NCI-H526 (cell line): ENCODE measurements at regions not wholly inside any gene's neighbourhood (a gene's known extent, or its start where the extent isn't known, plus 50 kb on each side); places are given as distances from the start of the nearest gene placed in this dataset.

Experiments used
- DNase-seq, 2 experiments: peaks; one replicate each; lab custom pipeline; 2025; lab: John Stamatoyannopoulos, UW

GRCh38 chr2:237150186-237150585 lies 64.5 kb downstream of the COPS8 start:
- DNase-seq, result no peak

- DNase-seq, result no peak
These were observed 65.2 kb downstream of the COPS8 start for GRCh38 chr2:237150831-237151375.

DNA sequence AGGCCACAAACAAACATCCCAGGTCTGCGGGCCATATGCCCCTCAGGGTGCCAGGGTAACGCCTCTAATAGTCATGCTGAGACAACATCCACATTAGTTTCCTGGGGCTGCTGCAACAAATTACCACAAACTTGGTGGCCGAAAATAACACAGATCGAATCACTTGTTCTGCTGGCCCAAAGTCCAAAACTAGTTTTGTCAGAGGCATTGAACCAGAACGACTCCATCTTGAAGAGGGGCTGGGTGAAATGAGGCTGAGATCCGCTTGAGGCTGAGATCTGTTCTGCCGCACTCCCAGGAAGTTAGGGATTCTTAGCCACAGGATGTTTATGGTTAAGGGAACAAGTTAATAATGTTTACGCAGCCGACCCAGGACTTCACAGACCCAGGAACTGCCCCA lies 66.7 kb downstream of the COPS8 start:
- DNase-seq, result no peak

DNA sequence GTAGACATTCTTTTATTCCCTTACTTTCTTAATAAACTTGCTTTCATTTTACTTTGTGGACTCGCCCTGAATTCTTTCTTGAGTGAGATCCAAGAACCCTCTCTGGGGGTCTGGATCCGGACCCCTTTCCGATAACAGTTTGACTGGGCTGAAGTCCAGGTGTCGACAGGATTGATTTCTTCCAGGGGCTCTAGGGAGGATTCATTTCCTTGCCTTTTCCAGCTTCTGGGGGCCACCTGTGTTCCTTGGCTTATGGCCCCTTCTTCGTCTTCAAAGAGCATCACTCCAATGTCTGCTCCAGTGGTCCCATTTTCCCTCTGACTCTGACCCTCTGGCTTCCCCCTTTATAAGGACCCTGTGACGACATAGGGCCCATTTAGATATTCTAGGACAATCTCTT lies 67.5 kb downstream of the COPS8 start:
- DNase-seq, result no peak

DNA sequence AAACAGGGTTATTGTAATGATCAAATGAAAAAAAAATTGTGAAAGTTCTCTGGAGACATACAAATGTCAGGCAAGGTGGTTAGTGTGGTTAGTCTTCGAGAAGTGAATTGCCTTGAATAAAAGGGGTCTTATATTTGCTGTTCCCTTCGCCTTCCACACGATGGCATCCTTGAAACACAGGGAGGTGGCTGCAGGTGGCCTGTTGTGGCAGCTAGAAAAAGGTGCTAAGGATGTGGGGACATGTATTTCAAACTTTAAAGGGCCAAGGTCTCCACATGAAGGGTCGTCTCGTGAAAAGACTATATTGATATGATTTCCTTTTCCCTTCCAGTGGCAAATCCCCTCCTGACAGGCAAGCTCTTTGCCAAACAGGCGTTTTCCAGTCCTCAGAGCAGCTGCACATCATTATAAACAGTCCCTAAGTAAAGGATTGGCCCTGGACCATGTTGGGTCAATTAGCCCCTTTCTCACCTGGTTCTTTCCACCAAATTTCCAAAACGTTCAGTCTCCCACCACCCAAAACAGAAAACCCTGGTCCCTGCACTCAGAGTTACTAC lies 68.5 kb downstream of the COPS8 start:
- peak; percentile 19 to 71 for DNase-seq

- no peak for DNase-seq
These were observed 69.5 kb downstream of the COPS8 start for GRCh38 chr2:237154884-237155851.

- peak in 1 of 2 experiments; percentile 43 for DNase-seq
These were observed 70.6 kb downstream of the COPS8 start for GRCh38 chr2:237156031-237156856.

DNA sequence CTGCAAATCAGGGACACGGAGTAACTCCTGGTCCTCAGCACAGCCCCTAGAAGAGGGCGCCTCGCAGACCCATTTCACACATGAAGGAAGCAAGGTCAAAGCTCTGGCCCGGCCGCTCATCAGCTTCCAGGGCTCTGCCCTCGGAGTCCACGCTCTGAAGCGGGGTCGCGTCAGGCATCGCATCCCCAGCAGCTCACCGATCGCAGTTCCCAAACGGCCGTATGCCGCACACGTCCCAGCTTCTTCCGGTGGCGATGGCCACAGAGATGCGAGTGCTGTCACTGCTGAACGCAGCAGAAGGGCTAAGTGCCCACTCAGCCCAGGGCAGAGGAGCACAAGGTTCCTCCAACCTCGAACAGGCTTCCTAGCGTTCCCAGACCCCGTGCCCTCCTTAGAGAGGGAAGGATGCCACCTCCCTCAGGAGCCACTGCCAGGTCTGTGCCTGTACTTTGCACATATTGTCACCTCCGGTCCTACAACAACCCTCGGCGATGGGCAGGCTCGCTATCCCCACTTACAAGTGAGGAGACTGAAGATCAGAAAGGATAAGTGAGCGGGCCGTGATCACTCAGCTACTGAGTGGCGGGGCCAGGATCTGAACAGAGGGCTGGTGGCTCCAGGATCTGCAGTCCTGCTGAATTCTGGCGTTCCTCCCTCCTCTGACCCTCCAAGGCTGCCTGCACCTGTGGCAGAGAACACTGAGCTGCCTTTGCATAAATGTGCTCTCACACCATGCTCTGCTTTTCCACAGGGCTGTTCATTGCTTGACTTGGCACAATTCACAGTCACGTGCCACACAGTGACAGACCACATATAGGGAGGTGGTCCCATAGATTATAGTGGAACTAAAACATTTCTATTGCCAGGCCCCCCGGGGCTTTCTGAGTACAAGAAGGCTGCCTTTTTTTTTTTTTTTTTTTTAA lies 71.4 kb downstream of the COPS8 start:
- DNase-seq, result peak; percentile 4 to 54

DNA sequence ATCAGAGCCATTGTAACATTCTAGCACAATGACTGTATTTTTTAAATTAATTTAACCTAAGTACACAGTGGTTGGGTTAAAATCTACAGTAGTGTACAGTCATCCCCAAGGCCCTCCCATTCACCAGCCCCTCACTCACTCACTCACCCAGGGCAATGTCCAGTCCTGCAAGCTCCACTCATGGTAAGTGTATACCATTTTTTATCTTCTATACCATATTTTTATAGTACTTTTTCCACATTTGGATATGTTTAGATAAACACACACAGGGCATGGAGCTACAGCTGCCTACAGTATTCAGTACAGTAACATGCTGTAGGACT lies 72.1 kb downstream of the COPS8 start:
- DNase-seq, result no peak

DNA sequence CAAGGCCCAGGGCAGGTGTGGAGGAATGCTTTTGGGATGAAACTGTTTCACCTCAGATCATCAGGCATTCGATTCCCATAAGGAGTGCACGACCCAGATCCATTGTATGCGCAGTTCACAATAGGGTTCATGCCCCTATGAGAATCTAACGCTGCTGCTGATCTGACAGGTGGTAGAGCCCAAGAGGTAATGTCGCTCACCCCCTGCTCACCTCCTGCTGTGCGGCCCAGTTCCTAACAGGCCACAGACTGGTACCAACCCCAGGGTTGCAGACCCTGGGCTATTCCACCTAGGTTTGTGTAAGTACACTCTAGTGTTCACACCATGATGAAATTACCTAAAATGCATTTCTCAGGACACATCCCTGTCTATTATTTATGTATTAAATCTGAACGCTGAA lies 72.5 kb downstream of the COPS8 start:
- DNase-seq, result no peak

DNA sequence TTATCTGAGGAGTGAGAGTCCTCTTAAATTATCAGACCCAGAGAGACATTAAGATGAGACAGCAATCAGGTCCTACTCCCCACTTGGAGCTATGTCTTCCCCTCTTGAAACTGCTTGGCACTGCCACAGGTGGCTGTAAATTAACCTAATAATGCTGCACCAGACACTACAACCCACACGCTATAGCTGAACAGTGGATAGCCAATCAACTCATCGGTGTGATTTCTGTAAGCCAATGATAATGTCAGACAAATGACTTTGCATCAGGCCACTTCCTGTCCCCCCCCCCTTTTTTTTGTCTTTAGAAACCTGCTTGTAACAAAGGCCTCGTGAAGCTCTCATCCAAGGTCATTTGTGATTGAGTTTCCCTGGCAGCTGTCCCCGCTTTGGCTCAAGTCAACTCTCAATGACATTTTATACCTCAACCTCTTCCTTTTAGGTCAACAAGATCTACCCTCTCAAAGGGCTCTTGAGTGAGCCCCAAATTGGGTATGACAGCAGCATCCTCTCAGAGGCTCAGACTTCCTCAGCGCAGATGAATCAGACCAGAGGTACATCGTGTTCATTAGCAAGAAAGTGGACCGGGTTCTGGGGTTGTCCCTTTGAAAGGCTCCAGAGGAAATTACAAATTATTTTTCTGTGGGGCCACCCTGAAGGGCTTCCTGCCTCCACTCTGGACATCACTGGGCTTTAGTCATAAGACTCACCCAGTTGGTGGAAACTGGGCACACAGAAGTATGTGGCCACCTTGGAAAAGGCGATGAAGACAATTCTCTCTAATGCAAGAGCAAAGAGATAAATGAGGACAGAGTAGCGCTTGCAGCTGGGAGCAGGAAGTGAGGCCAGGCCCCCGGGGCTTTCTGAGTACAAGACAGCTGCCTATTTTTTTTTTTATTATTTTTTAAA lies 73.6 kb downstream of the COPS8 start:
- no peak for DNase-seq

GRCh38 chr2:237160271-237160919 lies 74.7 kb downstream of the COPS8 start:
- DNase-seq, result no peak

DNA sequence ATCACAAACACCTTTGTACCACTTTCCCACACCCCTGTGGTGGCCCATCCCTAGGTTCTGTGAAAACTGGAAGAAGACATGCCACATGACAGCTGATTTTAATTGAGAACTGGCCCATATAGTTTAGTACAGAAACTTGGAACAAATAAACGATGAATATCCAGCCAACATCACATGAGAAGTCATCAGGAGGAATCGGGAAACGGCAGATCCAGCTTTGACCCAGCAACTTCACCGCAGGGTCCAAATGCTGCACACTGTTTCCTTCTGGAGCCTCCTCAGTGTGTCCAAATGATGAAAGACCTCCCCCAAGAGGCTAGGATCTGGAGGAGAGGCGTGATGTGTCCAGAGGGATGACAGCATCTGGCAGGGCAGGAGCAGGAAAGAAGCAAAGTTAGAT lies 75.5 kb downstream of the COPS8 start:
- no peak for DNase-seq

- no peak for DNase-seq
These were observed 77.3 kb downstream of the COPS8 start for GRCh38 chr2:237162959-237163358.

- DNase-seq, result no peak
These were observed 78.9 kb downstream of the COPS8 start for GRCh38 chr2:237164474-237165042.

GRCh38 chr2:237165405-237166276 lies 80.0 kb downstream of the COPS8 start:
- DNase-seq, result peak in 1 of 2 experiments; percentile 46

- DNase-seq, result no peak
These were observed 81.3 kb downstream of the COPS8 start for GRCh38 chr2:237167038-237167437.

- no peak for DNase-seq
These were observed 82.2 kb downstream of the COPS8 start for GRCh38 chr2:237167934-237168333.
